ENCODE measurements at regions not wholly inside any gene's neighbourhood (a gene's known extent, or its start where the extent isn't known, plus 50 kb on each side); places are given as distances from the start of the nearest gene placed in this dataset.

- TF ChIP-seq CTCF (IDR thresholded peaks at IDR 0.05) (no peak), POLR2A (IDR thresholded peaks at IDR 0.05) (no peak)
These were observed 166.6 kb upstream of the STEAP1 start for GRCh38 chr7:89987665-89988064.

All from breast epithelium (tissue), 3 donors.